H9 (cell line): ENCODE measurements at regions not wholly inside any gene's neighbourhood (a gene's known extent, or its start where the extent isn't known, plus 50 kb on each side); places are given as distances from the start of the nearest gene placed in this dataset.

Source experiments
- DNase-seq: peaks from one replicate; pipeline ENCODE4 v3.0.0-alpha.2; 2017
- H2AFZ ChIP-seq: one replicate; pipeline ENCODE4 v1.6.1; 2013; ENCODE audit warnings: mild to moderate bottlenecking, low read length, control low read depth, moderate library complexity
- H2AK5ac ChIP-seq: 2 replicates; pipeline ENCODE4 v1.6.1; 2013; ENCODE audit warnings: low read length, control low read depth, mixed read lengths; ENCODE audit not compliant: insufficient read length
- H2BK120ac ChIP-seq: one replicate; pipeline ENCODE4 v1.6.1; 2013; ENCODE audit warnings: low read depth, mild to moderate bottlenecking, low read length, control low read depth, inconsistent platforms; ENCODE audit not compliant: poor library complexity, severe bottlenecking
- H2BK12ac ChIP-seq: 2 replicates; pipeline ENCODE4 v1.6.1; 2013; ENCODE audit warnings: low read length, control low read depth, mixed read lengths, low read depth; ENCODE audit not compliant: insufficient read length
- H2BK15ac ChIP-seq: 2 replicates; pipeline ENCODE4 v1.6.1; 2013; ENCODE audit warnings: low read depth, low read length, control low read depth
- H2BK20ac ChIP-seq: one replicate; pipeline ENCODE4 v1.6.1; 2013; ENCODE audit warnings: low read depth, mild to moderate bottlenecking, low read length, control low read depth, inconsistent platforms; ENCODE audit not compliant: poor library complexity, severe bottlenecking
- H2BK5ac ChIP-seq: 2 replicates; pipeline ENCODE4 v1.6.1; 2013; ENCODE audit warnings: low read length, control low read depth, mixed read lengths; ENCODE audit not compliant: insufficient read length
- H3K14ac ChIP-seq: 2 replicates; pipeline ENCODE4 v1.6.1; 2013; ENCODE audit warnings: low read length, control low read depth; ENCODE audit not compliant: insufficient read depth
- H3K18ac ChIP-seq: 2 replicates; pipeline ENCODE4 v1.6.1; 2013; ENCODE audit warnings: low read depth, mild to moderate bottlenecking, mixed read lengths, low read length, control low read depth; ENCODE audit not compliant: insufficient read length
- H3K23ac ChIP-seq: 2 replicates; pipeline ENCODE4 v1.6.1; 2013; ENCODE audit warnings: low read length, control low read depth, mixed read lengths, low read depth; ENCODE audit not compliant: insufficient read length
- H3K23me2 ChIP-seq: 2 replicates; pipeline ENCODE4 v1.6.1; 2013; ENCODE audit warnings: low read depth, mild to moderate bottlenecking, mixed read lengths, low read length, control low read depth; ENCODE audit not compliant: insufficient read length, poor library complexity, severe bottlenecking
- H3K27ac ChIP-seq: 2 replicates; pipeline ENCODE4 v1.5.1; 2013; ENCODE audit warnings: low read length, control low read depth, mixed read lengths, low read depth; ENCODE audit not compliant: insufficient read length
- H3K27me3 ChIP-seq: 2 replicates; pipeline ENCODE4 v1.6.1; 2013; ENCODE audit warnings: low read length, control low read depth, inconsistent platforms; ENCODE audit not compliant: insufficient read depth
- H3K4ac ChIP-seq: 2 replicates; pipeline ENCODE4 v1.6.1; 2013; ENCODE audit warnings: low read depth, mild to moderate bottlenecking, control low read depth, inconsistent platforms, low read length, moderate library complexity
- H3K4me1 ChIP-seq: 2 replicates; pipeline ENCODE4 v1.6.1; 2013; ENCODE audit warnings: low read length, control low read depth, inconsistent platforms; ENCODE audit not compliant: insufficient read depth
- H3K4me2 ChIP-seq: 2 replicates; pipeline ENCODE4 v1.6.1; 2013; ENCODE audit warnings: low read length, control low read depth, mixed read lengths; ENCODE audit not compliant: insufficient read length, insufficient read depth
- H3K56ac ChIP-seq: 2 replicates; pipeline ENCODE4 v1.6.1; 2013; ENCODE audit warnings: low read depth, mild to moderate bottlenecking, mixed read lengths, low read length, control low read depth; ENCODE audit not compliant: insufficient read length
- H3K79me1 ChIP-seq: 2 replicates; pipeline ENCODE4 v1.6.1; 2013; ENCODE audit warnings: low read depth, mild to moderate bottlenecking, moderate library complexity, low read length, control low read depth, inconsistent platforms; ENCODE audit not compliant: insufficient read depth, poor library complexity, severe bottlenecking
- H3K79me2 ChIP-seq: 2 replicates; pipeline ENCODE4 v1.6.1; 2013; ENCODE audit warnings: low read length, control low read depth, inconsistent platforms; ENCODE audit not compliant: insufficient read depth
- H3K9ac ChIP-seq: 2 replicates; pipeline ENCODE4 v1.6.1; 2013; ENCODE audit warnings: low read length, control low read depth, mixed read lengths; ENCODE audit not compliant: insufficient read length; ENCODE audit errors: extremely low read depth
- H3K9me3 ChIP-seq: one replicate; pipeline ENCODE4 v1.6.1; 2013; ENCODE audit warnings: low read depth, low read length, inconsistent platforms; ENCODE audit not compliant: control insufficient read depth
- H3T11ph ChIP-seq: one replicate; pipeline ENCODE4 v1.6.1; 2013; ENCODE audit warnings: mild to moderate bottlenecking, low read length, control low read depth, inconsistent platforms
- H4K20me1 ChIP-seq: one replicate; pipeline ENCODE4 v1.6.1; 2013; ENCODE audit not compliant: control insufficient read depth, insufficient read length, insufficient read depth
- H4K5ac ChIP-seq: 2 replicates; pipeline ENCODE4 v1.6.1; 2013; ENCODE audit warnings: low read depth, mild to moderate bottlenecking, mixed read lengths, low read length, control low read depth; ENCODE audit not compliant: insufficient read length
- H4K8ac ChIP-seq: replicated peaks from 2 replicates; pipeline ENCODE4 v1.6.1; 2013; ENCODE audit warnings: low read length, control low read depth, mixed read lengths, low read depth; ENCODE audit not compliant: insufficient read length
- H4K91ac ChIP-seq: 2 replicates; pipeline ENCODE4 v1.6.1; 2013; ENCODE audit warnings: low read depth, mild to moderate bottlenecking, moderate library complexity, mixed read lengths, low read length, control low read depth; ENCODE audit not compliant: insufficient read length
- H3K27ac Mint-ChIP-seq, 3 experiments: 2 replicates in 2 of 3; 3 replicates in 1 of 3; pipeline ENCODE4 v1.8.0; 2020 to 2021; ENCODE audit warnings: mixed read lengths in 3 of 3, mild to moderate bottlenecking in 1 of 3, moderate library complexity in 1 of 3
- H3K27me3 Mint-ChIP-seq: 2 replicates; pipeline ENCODE4 v1.8.0; 2021; ENCODE audit warnings: low read depth, mild to moderate bottlenecking, moderate library complexity, mixed read lengths
- H3K36me3 Mint-ChIP-seq, 3 experiments: 2 replicates in 2 of 3; 3 replicates in 1 of 3; pipeline ENCODE4 v1.8.0; 2020 to 2021; ENCODE audit warnings: low read depth in 3 of 3, mixed read lengths in 3 of 3; ENCODE audit not compliant: insufficient read depth in 1 of 3
- H3K4me1 Mint-ChIP-seq, 2 experiments: 2 replicates each; pipeline ENCODE4 v1.8.0; 2020; ENCODE audit warnings: mixed read lengths in 2 of 2
- H3K4me3 Mint-ChIP-seq, 2 experiments: 2 replicates in 1 of 2; 3 replicates in 1 of 2; pipeline ENCODE4 v1.8.0; 2020 to 2021; ENCODE audit warnings: mild to moderate bottlenecking in 2 of 2, mixed read lengths in 2 of 2, moderate library complexity in 1 of 2
- H3K9me3 Mint-ChIP-seq, 2 experiments: 2 replicates in 1 of 2; 3 replicates in 1 of 2; pipeline ENCODE4 v1.8.0; 2020; ENCODE audit warnings: mild to moderate bottlenecking in 2 of 2, mixed read lengths in 2 of 2, moderate library complexity in 1 of 2
- CTCF ChIP-seq: fragments of 200-600 bp; sonication (generic); conservative IDR thresholded peaks from 3 replicates; pipeline ENCODE4 v1.8.0; 2021; ENCODE audit warnings: antibody characterized with exemption, mild to moderate bottlenecking
- WGBS: extraction: QIAGEN DNeasy Blood & Tissue Kit; methylation state at CpG from one replicate; pipeline ENCODE4 v1.1.7; 2013; ENCODE audit warnings: missing lambda C conversion rate, low lambda C conversion rate, mixed read lengths; ENCODE audit not compliant: insufficient read length; ENCODE audit errors: extremely low coverage; 5-methylcytosine and 5-hydroxymethylcytosine counted together

GRCh38 chr20:60838297-60838696, 413.8 kb upstream of the CDH4 start:
- Histone ChIP-seq H4K91ac (no peak overlapping the region), H2AK5ac (no peak overlapping the region), H3K27me3 (no peaks in the 10 kb centered on the region), H2AFZ (no peak overlapping the region), H3K4me2 (no peak overlapping the region), H2BK120ac (no peak overlapping the region), H4K20me1 (no peaks in the 10 kb centered on the region), H2BK15ac (no peak overlapping the region), H3K23ac (no peak overlapping the region), H2BK5ac (no peak overlapping the region), H3K4me1 (0 out of 2 replicates have a peak, but pooled peaks cover 4% of the 10 kb centered on the region), H3K4ac (no peak overlapping the region), H4K5ac (no peak overlapping the region), H2BK20ac (no peak overlapping the region), H3K79me2 (no peaks in the 10 kb centered on the region), H3K18ac (no peak overlapping the region), H3K79me1 (no peaks in the 10 kb centered on the region), H3K9me3 (no peaks in the 10 kb centered on the region), H3K27ac (no peak overlapping the region), H3K23me2 (no peaks in the 10 kb centered on the region), H3K9ac (no peak overlapping the region), H2BK12ac (no peak overlapping the region), H3K14ac (no peak overlapping the region), H3K56ac (no peak overlapping the region), H3T11ph (no peak overlapping the region), H4K8ac (no peak overlapping the region)
- no peak for TF ChIP-seq CTCF
- H3K27me3 Mint-ChIP-seq, result peaks cover 2% of the 10 kb centered on the region
- peaks cover 0 to 4% (median 2%) of the 10 kb centered on the region in 3 experiments; a peak in 2 of 7 replicates for H3K36me3 Mint-ChIP-seq
- H3K27ac Mint-ChIP-seq, result no peak overlapping the region
- peaks cover 3 to 5% of the 10 kb centered on the region in 2 experiments; a peak in 4 of 5 replicates for H3K9me3 Mint-ChIP-seq
- DNase-seq, result no peak
- H3K4me3 Mint-ChIP-seq, result no peak overlapping the region
- WGBS, result no CpG with 5 or more reads among the region's 3 CpGs
- peaks cover 20 to 31% of the 10 kb centered on the region in 2 experiments for H3K4me1 Mint-ChIP-seq
